NCI-H748 treated with DMSO at 0.1 percent for 48 hours (cell line): ENCODE measurements at regions not wholly inside any gene's neighbourhood (a gene's known extent, or its start where the extent isn't known, plus 50 kb on each side); places are given as distances from the start of the nearest gene placed in this dataset.

Experiments
- DNase-seq: peaks from one replicate; lab custom pipeline; 2025; lab: John Stamatoyannopoulos, UW

GRCh38 chr7:50166997-50167965 is 74.2 kb upstream of the ZPBP start:
- DNase-seq = no peak

DNA sequence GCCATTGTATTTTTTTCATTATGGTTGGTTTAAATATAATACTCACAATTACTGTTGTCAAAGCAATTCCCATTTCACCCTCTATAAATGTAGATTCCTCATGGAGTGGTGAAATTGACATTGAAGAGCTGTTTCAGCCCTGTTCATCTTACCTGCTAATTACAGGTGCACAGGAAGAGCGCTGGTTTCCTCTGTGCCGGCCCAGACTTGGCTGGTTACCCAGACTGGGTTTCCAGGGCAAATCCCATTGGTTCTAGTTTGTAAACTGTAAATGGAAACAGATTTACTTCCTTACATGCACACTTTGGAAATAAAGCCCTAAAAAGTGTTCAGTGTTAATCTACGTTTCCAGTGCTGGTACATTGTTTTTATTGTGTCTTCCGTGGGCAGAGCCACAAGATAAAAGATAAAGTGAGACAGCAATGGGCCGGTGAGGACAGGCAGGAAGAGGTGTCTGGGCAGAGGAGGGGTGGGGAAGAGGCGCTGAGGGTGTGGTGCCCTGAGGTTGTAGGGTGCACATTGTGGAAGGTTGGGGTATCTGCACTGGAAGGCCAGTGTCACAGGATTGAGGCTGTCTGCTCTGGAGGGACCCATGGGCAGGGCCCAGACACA is 71.6 kb upstream of the ZPBP start:
- no peak for DNase-seq

DNA sequence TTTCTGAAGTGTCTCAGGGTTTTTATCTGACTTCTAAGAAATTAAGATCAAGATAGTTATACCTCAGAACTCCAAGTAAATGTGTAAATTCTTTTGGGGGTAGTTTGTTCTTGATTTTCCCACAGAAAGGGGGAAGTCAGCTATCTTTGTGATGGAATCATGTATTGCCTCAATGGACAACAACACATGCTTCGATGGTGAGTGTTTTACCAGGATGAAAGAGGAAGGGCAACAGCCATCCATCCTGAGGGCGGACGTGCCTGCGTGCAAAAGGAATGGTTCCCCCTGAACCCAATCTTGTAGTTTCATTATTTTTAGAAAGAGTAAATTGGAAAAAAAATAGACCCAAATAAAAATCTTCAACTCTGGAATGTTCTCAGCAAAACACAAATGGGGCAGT is 67.2 kb upstream of the ZPBP start:
- no peak for DNase-seq

DNA sequence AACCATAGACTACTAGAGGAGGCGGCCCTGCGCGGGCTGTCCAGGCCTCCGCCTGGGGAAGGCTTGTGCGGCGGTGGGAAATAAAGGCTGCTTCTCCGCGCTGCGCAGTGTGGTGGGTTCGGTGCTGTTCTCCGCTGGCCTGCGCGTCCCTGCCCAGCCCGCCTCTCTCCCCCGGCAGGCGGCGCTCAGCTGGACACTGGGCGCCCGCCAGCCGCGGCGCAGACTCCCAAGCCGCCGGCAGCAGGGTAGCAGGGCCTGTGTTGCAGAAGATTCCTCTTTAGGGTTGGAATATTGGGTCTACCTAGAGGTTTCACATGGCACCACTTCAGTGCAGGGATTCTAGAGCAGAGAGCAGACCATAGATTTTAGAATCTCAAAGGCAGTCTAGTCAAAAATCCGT is 66.1 kb upstream of the ZPBP start:
- no peak for DNase-seq

DNA sequence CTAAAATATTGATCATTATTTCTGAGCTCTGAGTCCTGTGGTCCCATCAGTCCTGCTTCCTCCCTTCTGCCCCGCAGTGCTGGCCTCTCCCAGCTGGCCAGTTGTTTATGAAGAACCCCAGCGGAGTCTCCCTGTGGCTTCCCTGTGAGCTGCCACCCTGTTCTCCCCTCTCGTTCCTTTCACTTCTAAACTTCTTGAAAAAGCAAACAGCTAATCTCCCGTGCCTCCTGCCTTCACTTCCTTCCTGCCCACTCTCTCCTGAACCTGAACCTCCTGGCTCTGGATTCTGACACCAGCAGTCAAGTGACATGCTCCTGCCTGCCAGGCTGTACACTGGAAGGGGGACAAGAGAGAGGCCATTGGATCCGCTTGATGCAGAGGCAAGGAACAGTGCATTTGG is 63.7 kb upstream of the ZPBP start:
- DNase-seq = no peak

GRCh38 chr7:50156163-50156562 is 63.1 kb upstream of the ZPBP start:
- no peak for DNase-seq

DNA sequence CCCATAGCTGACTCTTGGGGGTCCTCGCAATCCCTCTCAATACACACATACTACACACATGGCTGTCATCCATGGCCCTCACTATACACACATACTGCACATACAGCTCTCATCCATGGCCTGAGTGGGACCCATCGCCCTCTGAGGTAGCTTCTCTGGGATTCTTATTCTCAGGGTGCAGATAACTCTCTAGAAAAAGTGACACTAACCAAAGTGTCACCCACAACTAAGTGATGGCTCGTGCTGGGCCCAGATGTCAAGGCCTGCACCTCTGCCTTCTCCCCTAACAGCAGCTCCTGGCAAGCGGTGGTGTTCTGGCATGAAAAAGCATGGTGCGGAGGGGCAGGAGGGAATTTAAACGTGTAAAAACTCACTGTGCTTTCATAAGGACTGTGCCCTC is 62.7 kb upstream of the ZPBP start:
- no peak for DNase-seq

DNA sequence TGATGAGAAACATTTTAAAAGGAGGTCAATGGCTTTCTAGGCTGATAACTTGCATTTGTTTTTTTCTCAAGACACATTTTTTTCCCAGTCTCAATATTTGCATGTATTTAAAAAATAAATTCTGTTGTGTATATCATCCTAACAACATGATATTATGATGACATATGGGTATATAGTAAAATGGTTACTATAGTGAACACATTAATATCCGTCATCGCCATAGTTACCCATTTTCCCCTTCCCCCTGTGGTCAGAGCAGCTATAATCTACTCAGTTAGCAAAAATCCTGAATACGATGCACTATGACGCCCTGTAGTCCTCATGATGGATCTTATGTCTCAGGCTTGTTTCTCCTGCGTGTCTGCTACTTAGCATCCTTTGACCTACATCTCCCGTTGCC is 60.9 kb upstream of the ZPBP start:
- DNase-seq = no peak

- no peak for DNase-seq
Measured at GRCh38 chr7:50153148-50153547, 60.1 kb upstream of the ZPBP start.

GRCh38 chr7:50152486-50152885 is 59.4 kb upstream of the ZPBP start:
- no peak for DNase-seq

DNA sequence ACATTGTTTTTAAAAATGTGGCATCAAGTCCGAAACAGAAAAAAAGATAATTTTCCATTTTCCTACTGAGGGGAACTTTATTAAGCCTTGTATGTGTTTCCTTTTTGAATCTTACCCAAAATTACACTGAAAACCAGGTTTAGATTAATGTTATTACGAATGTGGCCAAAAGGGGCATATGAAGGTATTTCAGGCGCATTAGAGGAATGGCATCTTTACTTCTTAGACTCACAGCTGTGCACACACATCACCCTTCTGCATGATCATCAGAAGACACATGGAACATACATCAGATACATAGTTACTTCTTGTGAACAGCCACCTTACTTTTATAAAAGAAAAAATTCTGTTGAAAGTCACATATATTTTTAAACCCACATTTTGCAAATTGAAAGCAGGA is 58.6 kb upstream of the ZPBP start:
- no peak for DNase-seq

DNA sequence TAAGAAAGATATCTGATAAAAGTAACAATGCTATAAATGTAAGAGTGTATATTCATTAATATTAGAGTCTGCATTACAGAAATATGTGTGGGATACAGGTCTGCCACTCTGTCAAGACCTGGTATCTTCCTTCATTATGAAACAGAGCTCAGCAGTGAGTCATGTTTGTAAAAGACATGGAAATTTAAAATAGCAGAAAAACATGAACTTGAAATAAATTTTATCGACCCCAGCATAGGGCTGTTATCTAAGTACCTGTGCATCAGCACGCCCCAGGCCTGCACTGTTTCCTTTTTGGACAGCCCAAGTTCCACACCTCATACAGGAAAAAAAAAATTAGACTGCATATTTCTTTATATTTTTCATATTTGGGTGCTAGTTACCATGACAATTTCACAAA is 58.0 kb upstream of the ZPBP start:
- DNase-seq = no peak

GRCh38 chr7:50149369-50149768 is 56.3 kb upstream of the ZPBP start:
- no peak for DNase-seq

DNA sequence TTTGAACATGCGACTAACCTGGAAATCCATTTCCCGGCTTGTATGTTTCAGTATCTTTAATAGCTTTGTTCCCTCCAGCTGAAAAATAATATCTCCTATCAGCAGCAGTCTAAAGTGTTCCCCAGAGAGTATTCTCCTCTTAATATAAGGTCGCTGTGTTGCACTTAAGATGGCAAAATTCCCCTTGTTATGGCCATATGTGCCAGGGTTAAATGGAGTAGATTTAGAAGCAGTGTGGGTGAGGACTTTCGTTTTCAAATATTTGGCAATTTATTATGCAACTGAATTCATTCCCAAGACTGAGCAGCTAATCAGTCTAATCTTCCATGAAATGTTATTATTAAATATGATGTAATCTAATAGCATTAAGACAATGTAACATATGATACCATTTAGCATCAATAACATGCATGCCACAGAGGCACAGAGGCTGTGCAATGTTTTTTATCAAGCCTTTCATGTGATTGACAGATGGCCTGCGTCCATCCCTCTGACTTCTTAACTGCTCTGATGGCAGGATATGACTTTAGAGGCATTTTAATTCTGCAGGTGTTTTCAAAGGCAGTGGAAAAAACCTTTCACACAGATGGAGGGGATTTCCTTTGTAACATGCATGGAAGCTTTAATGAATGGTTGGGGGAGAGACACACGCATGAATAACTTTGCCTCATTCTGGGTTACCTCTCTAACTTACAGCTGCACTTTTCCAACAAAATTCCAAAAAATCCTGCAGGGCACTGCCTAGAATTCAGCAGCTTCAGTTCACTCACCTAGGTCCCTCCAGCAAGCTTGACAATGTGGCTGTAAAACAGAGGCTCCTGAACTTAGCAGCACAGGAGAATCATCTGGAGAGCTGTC is 55.1 kb upstream of the ZPBP start:
- no peak for DNase-seq

GRCh38 chr7:50146692-50147091 is 53.6 kb upstream of the ZPBP start:
- DNase-seq = peak; percentile 64

GRCh38 chr7:50145801-50146338 is 52.8 kb upstream of the ZPBP start:
- no peak for DNase-seq

DNA sequence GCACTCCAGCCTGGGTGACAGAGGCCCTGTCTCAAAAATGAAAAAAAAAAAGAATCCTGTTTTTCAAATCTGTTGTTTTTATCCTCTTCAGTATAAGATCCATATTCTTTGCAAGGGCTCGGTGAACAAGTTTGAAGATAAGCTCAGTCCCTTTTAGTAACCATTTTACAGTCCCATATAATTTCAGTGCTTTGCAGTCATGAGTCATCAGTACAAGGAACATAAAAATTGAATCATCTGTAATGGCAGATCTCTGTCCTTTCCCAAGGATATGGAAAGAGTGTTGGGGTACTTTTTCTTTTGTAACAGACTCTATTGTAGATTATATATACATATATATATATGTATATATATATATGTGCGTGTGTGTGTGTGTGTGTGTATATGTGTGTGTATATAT is 52.2 kb upstream of the ZPBP start:
- DNase-seq = no peak
